Adrenal gland (tissue), 9 donors: ENCODE measurements at regions not wholly inside any gene's neighbourhood (a gene's known extent, or its start where the extent isn't known, plus 50 kb on each side); places are given as distances from the start of the nearest gene placed in this dataset.

ENCODE experiments used
- DNase-seq, 7 donors: peaks; one replicate each; pipeline ENCODE4 v3.0.0-alpha.2; 2019 to 2020
- H3K27ac ChIP-seq, 5 donors: fragments of 200-600 bp; sonication (generic) in 4 of 5; 1 replicate in 3 of 5; 2 replicates in 2 of 5; pipeline versions ENCODE4 v1.5.1 to v1.8.0; 2016 to 2020; ENCODE audit warnings: mild to moderate bottlenecking in 1 of 5
- H3K27me3 ChIP-seq: fragments of 200-600 bp; 2 replicates; pipeline ENCODE4 v1.8.0; 2021
- H3K36me3 ChIP-seq, 2 donors: fragments of 200-600 bp; replicated peaks in 1 of 2; 1 replicate in 1 of 2; 2 replicates in 1 of 2; pipeline versions ENCODE4 v1.5.1 to v1.8.0; 2018 to 2022
- H3K4me1 ChIP-seq, 2 donors: fragments of 200-600 bp; replicated peaks in 1 of 2; 1 replicate in 1 of 2; 2 replicates in 1 of 2; pipeline versions ENCODE4 v1.5.1 to v1.8.0; 2018 to 2021
- H3K4me3 ChIP-seq, 4 donors: fragments of 200-600 bp; sonication (generic) in 3 of 4; one replicate each; pipeline ENCODE4 v1.5.1; 2016 to 2018
- H3K9me3 ChIP-seq, 3 donors: fragments of 200-600 bp; sonication (generic) in 1 of 3; replicated peaks in 1 of 3; 1 replicate in 2 of 3; 2 replicates in 1 of 3; pipeline versions ENCODE4 v1.5.1 to v1.8.0; 2016 to 2021
- POLR2A ChIP-seq, 2 donors: fragments of 450-650 bp; IDR thresholded peaks; one replicate each; pipeline ENCODE4 v1.6.1; 2017; ENCODE audit warnings: antibody characterized with exemption in 2 of 2, mild to moderate bottlenecking in 2 of 2, moderate library complexity in 1 of 2
- WGBS, 4 donors: extraction: QIAGEN DNeasy Blood & Tissue Kit in 2 of 4; methylation state at CpG; one replicate each; pipeline versions ENCODE4 v1.1.5 to v1.1.7; 2013 to 2017; 5-methylcytosine and 5-hydroxymethylcytosine counted together
- intact Hi-C, 2 donors: fragments of 100-400 bp; cut with DNase I; formaldehyde crosslinking; loops; one replicate each; pipeline versions ENCODE4 v1.14.1 to v1.15.0; 2022 to 2023
- TF ChIP-seq, protein P1 (sequence below), 6 experiments: fragments of 450-650 bp in 4 of 6; fragments of 200-600 bp in 2 of 6; sonication (generic) in 1 of 6; IDR thresholded peaks; 1 replicate in 5 of 6; 2 replicates in 1 of 6; pipeline versions ENCODE4 v1.5.1 to v1.8.0; 2016 to 2021; ENCODE audit warnings: antibody characterized with exemption in 6 of 6, mild to moderate bottlenecking in 2 of 6, moderate library complexity in 1 of 6
- donor health status: healthy with polysubstance abuse.
- donor health status: Bipolar disorder and iron deficiency.
- donor health status: DM: yes; HTN: yes; CAD: no.
- donor health status: DM: no; HTN: no; CAD: no.
- donor health status: DM: no; HTN: no; CAD: no.

DNA sequence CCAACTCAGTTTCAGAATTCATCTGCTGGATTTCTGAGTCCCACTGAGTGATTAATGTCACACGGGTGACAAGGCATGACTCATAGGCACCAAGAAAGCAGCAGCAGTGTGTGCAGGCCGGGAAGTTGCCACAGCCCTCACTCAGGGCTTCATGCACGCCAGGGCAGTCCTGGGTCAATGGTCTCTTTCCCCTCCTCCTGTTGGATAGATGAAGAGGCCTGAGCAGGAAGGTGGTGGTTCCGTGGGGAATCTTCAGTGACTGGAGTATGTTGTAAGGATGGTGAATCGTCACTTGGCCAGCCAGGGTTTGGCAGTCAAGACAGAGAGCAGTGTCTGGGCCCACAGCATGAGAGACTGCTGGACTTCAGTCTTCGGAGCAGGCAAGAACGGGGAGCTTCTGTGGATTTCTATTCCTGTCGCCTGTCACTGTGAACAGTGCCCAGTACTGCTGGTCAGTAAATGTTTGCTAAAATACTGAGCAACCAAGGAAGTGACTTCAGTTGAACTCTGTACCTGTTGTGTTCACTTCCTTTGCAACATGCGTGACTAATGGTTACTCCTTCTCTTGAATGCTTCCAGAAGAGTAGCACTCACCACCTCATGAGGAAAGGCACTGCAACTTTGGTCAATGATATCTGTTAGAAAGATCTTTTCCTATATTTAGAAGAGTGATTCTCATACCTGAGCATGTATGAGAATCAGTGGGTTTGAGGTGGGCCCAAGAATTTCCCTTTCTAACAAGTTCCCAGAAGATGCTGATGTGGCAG, 62.0 kb upstream of the CD93 start:
- peak in 6 of 7 donors; percentile 64 to 84 (median 82) for DNase-seq
- H3K4me1 ChIP-seq, result peaks cover 3 to 47% of the 10 kb centered on the region in 2 donors
- no peaks in the 10 kb centered on the region for H3K36me3 ChIP-seq
- H3K27ac ChIP-seq, result peak overlapping the region in 3 of 5 donors; percentile 1 to 84 (median 67)
- intact Hi-C loops, result no loop called here
- TF ChIP-seq, protein P1, sequence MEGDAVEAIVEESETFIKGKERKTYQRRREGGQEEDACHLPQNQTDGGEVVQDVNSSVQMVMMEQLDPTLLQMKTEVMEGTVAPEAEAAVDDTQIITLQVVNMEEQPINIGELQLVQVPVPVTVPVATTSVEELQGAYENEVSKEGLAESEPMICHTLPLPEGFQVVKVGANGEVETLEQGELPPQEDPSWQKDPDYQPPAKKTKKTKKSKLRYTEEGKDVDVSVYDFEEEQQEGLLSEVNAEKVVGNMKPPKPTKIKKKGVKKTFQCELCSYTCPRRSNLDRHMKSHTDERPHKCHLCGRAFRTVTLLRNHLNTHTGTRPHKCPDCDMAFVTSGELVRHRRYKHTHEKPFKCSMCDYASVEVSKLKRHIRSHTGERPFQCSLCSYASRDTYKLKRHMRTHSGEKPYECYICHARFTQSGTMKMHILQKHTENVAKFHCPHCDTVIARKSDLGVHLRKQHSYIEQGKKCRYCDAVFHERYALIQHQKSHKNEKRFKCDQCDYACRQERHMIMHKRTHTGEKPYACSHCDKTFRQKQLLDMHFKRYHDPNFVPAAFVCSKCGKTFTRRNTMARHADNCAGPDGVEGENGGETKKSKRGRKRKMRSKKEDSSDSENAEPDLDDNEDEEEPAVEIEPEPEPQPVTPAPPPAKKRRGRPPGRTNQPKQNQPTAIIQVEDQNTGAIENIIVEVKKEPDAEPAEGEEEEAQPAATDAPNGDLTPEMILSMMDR (IDR thresholded peaks at IDR 0.05), result no peak
- TF ChIP-seq POLR2A (IDR thresholded peaks at IDR 0.05), result peak in 1 of 2 donors; percentile 21
- WGBS, 4 donors, result 44 to 47% (median 45%) methylated on average over 9 of the region's 9 CpGs
- no peak overlapping the region for H3K4me3 ChIP-seq
- H3K27me3 ChIP-seq, result no peaks in the 10 kb centered on the region
- H3K9me3 ChIP-seq, result no peaks in the 10 kb centered on the region

DNA sequence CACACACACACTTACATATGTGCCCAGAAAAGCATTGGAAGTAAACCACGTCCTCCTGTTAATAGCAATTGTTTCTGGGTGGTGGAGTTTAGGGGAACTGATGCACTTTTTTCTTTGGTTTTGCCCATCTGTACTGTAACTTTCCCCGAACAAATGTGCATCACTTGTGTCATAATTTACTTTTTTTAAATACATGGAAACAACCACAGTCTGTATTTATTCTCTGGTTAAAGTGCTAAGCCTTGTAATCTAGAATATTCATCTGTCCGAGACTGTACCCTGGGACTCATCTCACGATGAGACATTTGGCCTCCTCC, 61.5 kb upstream of the CD93 start:
- Histone ChIP-seq H3K27me3 (no peaks in the 10 kb centered on the region), H3K36me3 (no peaks in the 10 kb centered on the region), H3K4me3 (no peak overlapping the region), H3K4me1 (peaks cover 7 to 47% of the 10 kb centered on the region in 2 donors), H3K27ac (peak overlapping the region in 2 of 5 donors; percentile 67 to 84), H3K9me3 (no peaks in the 10 kb centered on the region)
- intact Hi-C loops, result no loop called here
- TF ChIP-seq POLR2A (IDR thresholded peaks at IDR 0.05), result no peak
- TF ChIP-seq, protein P1 (IDR thresholded peaks at IDR 0.05), result no peak
- WGBS, 4 donors, result 45 to 47% (median 47%) methylated on average over 4 of the region's 4 CpGs
- DNase-seq, result no peak

DNA sequence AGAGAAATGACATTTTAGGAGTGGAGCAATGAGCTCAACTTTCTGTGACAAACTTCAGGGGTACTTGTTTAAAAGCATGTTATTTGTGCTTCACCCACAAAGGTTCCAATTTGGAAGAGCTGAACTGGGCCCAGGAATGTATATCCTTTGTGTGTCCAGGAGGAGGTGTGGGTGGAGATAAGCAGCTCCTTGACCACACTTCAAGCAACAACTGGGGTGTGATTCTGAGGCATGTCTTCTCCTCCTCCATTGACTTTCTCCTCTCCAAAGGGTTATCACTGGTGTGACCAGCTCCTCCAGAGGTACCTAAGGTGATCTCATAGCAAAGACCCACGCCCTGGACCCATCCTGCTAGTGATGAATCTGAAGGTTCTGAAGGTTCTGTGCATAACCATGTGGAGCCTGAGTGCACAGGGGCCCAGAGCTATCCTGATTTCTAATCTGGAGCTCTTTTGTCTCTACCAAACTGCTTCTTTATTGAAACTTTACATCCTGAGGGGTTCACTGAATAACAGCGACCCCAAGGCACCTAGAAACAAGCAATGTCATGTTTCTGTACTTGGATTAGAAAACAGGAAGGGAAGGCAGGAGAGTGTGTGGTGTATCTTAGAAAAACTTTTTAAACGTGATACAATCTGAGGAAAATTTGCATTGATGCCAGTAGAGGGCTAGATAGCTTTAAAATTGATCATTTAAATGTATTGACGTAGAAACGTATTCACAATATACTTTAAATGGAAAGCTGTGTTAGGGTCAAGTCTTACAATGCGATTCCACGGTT, 60.9 kb upstream of the CD93 start:
- H3K4me3 ChIP-seq, result no peak overlapping the region
- H3K4me1 ChIP-seq, result peaks cover 13 to 47% of the 10 kb centered on the region in 2 donors
- DNase-seq, result peak in 2 of 7 donors; percentile 13 to 25
- no peaks in the 10 kb centered on the region for H3K9me3 ChIP-seq
- intact Hi-C loops, result no loop called here
- TF ChIP-seq, protein P1 (IDR thresholded peaks at IDR 0.05), result no peak
- no peak for TF ChIP-seq POLR2A (IDR thresholded peaks at IDR 0.05)
- 69 to 83% (median 75%) methylated on average over 7 of the region's 7 CpGs for WGBS, 4 donors
- no peaks in the 10 kb centered on the region for H3K27me3 ChIP-seq
- peak overlapping the region in 2 of 5 donors; percentile 67 to 84 for H3K27ac ChIP-seq
- H3K36me3 ChIP-seq, result no peaks in the 10 kb centered on the region

DNA sequence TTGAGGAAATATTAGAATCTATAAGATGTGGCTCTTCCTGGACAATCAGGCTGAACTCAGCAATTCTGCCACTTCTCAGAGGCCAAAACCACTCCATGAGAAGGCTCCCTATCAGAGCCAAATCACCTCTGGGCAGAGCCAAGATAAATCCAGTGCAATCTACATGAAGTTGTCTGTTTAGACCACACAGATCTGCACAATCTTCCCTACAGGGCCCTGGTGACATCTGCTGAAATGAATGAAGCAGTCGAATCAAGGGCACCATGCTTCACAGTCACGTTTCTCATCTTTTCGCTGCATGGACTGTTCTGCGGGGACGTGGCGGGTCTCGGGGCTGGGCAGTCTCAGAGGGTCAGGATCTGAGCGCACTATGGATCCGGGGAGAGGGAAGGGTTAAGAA, 60.1 kb upstream of the CD93 start:
- H3K27ac ChIP-seq, result peak overlapping the region in 1 of 5 donors; percentile 63
- no peak for TF ChIP-seq POLR2A (IDR thresholded peaks at IDR 0.05)
- TF ChIP-seq, protein P1 (IDR thresholded peaks at IDR 0.05), result no peak
- H3K4me1 ChIP-seq, result peaks cover 18 to 48% of the 10 kb centered on the region in 2 donors
- H3K4me3 ChIP-seq, result no peak overlapping the region
- intact Hi-C loops, result no loop called here
- WGBS, 4 donors, result 85 to 93% (median 91%) methylated on average over 9 of the region's 9 CpGs
- H3K36me3 ChIP-seq, result no peaks in the 10 kb centered on the region
- peak in 1 of 7 donors; percentile 27 for DNase-seq
- H3K9me3 ChIP-seq, result no peaks in the 10 kb centered on the region
- H3K27me3 ChIP-seq, result no peaks in the 10 kb centered on the region
